A172 (cell line): ENCODE measurements at regions not wholly inside any gene's neighbourhood (a gene's known extent, or its start where the extent isn't known, plus 50 kb on each side); places are given as distances from the start of the nearest gene placed in this dataset.
"Not testable (repeated sequence)": the region's sequence is repeated elsewhere in the genome, so short reads cannot be mapped to it uniquely, and the experiment has no call there.

Experiments used
- DNase-seq: peaks from one replicate; pipeline ENCODE4 v3.0.0-alpha.2; 2015; ENCODE audit warnings: low spot score

DNA sequence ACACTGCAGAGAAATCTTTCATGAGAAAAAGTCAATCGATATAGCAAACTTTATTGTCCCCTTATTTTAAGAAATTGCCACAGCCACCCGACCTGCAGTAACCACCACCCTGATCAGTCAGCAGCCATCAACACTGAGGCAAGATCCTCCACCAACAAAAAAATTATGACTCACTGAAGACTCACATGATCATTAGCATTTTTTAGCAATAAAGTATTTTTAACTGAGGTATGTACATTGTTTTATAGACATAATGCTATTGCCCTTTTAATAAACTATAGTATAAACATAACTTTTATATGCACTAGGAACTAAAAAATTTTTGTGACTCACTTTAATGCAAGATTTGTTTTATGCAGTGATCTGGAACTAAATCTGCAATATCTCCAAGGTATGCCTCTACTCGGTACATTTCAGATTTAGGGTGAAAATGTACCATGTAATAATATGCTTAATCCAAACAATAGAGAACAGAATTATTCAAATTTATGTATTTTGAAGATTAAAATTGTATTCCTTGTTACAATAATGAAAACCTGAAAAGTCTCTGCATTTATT lies 79.2 kb upstream of the CEP126 start:
- no peak for DNase-seq

DNA sequence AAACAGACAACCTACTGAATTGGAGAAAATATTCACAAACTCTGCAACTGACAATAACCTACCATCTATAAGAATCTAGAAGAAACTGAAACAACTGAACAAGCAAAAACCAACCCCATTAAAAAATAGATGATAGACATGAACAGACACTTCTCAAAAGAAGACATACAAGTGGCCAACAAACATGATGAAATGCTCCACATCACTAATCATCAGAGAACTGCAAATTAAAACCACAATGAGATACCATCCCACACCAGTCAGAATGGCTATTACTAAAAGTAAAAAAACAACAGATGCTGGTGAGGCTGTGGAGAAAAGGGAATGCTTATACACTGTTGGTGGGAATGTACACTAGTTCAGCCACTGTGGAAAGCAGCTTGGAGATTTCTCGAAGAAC lies 84.3 kb upstream of the CEP126 start:
- not testable (repeated sequence) for DNase-seq

DNA sequence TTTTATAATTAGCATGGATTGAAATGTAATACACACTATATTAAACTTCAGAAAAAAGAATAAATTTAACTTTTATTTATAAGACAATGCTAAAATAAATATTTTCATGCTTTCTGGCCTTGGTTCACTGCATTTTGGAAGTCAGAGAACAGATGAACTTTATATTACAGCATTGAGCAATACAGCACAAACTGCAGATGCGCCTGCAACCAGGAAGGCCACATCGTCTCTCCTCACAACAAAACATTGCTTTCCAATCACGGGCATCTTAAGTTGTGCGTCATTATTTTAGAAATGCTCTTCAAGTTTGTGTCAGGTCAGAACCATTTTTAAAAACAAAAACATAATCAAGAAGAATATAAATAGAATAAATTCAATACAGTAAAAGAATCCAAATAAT lies 89.3 kb upstream of the CEP126 start:
- no peak for DNase-seq

DNA sequence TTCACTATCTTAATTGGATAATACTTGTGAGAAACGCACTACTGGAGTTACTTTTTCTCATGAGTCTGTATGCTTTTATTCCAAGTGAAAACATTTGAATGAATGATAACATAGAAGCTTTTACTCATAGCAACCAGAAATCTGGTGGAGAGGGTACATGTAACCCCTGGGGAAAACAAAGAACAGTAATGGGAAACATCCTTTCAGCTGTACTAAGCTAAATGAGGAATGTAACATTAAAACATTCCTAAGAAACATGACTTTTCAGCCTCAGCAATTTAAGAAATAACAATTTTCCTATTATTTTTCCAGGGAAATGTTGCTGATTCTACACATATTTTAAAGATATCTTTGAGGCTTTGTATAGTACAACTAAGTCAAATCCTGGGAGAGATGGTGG lies 97.2 kb upstream of the CEP126 start:
- DNase-seq: no peak

DNA sequence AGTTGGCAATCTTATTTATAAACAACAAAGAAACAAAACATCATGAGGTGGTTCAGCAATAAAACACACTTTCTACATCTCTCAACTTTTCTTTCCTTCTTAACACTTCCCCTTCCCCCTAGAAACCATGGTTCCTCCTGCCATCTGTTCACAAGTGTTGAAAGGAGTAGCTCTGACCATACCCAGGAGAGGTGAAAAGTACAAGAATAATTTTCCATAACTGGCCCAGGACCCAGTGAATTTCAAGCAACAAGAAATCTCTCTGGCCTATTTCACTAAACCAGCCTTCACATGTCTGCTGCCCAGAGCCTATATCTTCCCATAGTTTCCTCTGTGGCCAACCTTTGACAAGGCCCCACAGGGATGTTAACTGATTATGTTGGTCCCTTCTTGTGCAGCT lies 98.2 kb upstream of the CEP126 start:
- no peak for DNase-seq

DNA sequence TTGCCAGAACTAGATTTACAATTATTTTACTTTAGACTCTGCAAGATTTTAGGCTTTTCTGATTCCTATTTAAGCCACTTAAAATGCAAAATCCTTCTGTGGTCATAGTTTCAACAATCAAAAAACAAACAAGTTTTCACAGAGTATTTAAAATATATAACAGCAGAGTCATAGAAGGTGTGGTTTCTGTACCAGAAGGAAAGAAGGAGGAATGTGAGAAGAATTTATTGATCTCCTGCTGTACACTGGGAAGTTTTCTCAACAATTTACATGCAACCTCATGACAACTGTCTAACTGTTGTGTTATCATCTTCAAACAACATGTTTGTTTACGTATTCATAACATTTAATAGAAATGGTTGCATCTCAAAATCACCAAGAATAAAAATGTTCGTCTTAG lies 102.3 kb upstream of the CEP126 start:
- DNase-seq: no peak

DNA sequence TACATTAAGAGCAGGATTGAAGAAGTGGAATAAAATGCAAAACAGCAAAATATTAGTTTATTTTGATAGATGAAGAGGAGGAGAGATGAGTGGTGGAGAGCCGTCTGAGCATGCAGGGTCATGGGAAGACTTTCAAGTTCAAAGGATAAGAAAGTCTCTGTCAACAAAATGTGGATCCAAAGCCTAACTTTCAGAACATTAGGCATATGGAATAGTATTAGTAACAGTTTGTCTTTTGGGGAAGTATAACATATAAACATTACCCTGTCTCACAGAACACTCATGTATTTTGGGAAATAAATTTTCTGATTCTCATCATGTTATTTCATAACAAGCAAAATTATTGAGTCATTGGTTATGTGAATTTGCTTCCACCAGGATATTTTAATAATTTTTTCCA lies 104.3 kb upstream of the CEP126 start:
- no peak for DNase-seq

DNA sequence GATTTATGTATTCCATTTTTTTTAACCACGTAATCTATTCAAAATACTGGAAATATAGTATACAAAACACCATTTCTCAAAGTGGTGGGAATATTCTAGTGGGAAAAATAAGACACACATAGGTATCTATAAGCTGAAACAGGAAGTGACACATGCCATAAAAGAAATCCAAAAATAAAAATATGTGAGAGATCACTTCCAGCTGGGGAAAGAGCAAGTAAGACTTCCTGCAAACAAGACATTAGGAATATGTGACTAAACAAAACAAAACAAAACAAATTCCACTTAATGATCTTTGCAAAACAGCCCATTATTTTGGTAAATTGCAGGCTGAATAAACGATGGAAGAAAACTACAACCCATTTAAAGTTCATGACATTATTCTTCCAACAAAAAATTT lies 107.3 kb upstream of the CEP126 start:
- DNase-seq: no peak

DNA sequence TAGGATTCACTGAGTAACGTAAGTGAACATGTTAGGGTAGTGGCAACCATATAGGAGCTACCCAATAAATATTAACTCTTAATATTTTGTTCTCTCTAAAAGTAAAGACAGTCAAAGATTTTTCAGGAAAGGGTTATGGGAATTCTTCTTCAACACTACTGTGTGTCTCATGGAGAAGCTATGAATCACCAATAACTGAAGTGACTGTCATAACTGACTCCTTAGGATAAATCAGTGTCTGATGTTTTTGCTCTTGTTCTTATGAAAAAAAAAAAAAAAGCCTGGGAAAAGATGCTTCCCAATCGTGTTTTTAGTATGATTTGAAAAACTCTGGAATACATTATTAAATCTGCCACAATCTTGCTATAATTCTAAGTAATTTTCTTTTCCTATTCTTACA lies 111.2 kb upstream of the CEP126 start:
- DNase-seq: no peak

DNA sequence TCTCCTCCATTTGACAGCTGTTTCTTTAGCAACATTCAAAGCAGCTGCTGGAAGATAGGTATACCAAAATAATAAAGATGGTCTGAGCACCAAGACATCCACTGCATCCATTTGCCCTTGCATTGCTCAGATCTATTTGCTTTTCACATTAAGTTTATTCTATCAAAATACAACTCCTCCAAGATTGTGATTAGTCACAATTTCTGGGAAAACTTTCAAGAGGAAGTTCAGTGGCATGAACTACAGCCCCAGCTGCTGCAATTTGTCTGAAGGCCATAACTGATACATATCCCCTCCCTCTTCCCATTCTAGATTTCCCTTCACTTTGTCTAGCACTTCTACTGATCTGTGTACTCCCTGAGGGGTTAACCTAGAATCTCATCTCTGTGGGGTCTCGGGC lies 117.5 kb upstream of the CEP126 start:
- no peak for DNase-seq

DNA sequence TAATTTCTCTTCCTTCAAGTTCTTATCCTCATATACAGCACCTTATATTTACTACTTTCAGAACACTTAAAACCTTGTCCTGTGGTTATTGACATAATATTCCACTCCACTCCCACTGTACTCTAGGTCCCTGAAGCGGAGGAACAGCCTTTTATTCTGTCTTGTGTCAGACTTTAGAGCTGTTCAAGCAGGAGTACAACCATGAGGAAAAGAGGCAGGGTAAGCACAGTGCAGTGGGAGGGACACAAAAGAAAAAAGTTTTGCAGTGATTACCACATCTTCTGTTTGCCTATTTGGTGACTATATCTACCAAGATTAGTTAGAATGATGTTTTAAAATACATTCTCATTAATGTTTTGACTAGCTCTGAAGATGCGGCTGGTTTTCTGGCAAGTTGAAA lies 122.0 kb upstream of the CEP126 start:
- DNase-seq: no peak

DNA sequence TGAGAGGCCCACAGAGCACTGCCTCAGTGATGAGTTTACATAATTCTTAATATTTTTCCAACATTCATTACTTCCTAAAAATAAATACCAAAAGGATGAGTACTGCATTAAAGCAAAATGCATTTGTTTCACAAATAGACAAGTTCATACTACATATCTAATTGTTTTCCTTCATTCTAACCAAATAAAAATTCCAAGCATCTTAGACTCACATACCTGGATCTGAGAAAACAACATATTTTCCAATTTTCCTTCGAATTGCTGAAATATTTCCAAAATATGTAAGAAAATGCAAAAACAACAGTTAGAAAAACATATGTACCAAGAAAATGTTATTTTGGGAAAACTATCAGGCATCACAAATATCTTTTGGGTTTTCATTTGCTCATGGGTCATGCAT lies 127.9 kb upstream of the CEP126 start:
- no peak for DNase-seq

DNA sequence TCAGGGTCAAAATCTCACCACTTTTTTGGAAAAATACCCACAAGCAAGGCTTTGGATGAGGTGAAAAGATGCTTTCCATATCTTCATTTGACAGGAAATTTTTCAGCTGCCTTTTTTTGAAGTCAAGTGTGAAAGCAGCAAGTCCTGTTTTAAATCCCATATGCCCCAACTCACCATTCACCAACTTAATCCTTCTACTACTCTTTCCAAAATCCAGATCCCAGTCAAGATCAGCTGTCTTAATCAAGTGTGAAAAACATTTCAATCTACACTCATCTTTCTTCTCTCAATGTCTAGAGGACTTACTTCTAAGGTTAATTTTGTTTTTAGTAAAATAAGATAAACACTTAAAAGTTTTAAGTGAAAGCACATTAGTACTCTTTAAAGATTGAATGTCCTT lies 128.4 kb upstream of the CEP126 start:
- no peak for DNase-seq

DNA sequence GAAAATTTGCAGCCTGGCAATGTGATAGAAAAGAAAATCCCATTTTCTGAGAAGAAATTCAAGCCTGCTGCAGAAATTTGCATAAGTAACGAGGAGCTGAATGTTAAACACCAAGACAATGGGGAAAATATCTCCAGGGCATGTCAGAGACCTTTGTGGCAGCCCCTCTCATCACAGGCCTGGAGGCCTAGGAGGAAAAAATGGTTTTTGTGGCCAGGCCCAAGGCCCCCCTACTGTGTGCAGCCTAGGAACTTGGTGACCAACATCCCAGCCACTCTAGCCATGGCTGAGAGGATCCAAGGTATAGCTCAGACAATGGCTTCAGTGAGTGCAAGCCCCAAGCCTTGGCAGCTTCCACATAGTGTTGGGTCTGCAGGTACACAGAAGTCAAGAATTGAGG lies 135.6 kb upstream of the CEP126 start:
- DNase-seq: not testable (repeated sequence)

DNA sequence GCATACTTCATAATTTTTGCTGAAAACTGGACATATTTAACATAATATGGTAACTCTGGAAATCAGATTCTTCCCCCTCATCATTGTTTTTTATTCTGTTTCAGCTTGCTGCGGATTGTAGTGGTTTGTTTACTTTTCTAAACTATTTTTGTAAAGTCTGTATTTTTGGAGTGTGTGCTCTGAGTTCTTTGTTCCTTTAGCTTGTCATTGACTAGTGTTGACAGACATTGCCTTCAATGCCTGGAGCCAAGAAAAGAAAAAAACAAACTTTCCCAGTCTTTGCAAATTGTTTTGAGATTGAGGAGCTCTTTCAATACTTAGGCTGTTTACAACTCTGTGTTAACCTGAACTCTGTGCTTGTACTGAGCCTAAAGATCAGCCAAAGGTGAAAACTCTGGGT lies 137.3 kb upstream of the CEP126 start:
- DNase-seq: no peak

DNA sequence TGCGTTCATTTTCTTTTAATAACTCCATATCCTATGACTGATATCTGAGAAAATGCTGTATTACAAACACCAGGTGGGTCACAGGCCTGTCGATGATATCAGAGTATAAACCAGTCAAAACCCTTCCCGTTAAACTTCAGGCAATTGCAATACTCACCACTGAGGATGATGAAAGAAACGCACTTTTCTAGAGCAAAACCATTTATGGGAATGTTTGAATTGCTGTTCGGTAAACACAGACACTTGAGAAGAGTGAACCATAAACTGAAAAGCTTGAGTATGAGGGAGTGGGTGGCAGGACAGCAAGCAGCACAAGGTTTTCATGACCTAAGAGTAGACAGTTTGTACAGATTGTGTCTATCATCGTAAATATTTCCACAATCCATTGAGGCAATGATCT lies 139.8 kb upstream of the CEP126 start:
- DNase-seq: no peak

DNA sequence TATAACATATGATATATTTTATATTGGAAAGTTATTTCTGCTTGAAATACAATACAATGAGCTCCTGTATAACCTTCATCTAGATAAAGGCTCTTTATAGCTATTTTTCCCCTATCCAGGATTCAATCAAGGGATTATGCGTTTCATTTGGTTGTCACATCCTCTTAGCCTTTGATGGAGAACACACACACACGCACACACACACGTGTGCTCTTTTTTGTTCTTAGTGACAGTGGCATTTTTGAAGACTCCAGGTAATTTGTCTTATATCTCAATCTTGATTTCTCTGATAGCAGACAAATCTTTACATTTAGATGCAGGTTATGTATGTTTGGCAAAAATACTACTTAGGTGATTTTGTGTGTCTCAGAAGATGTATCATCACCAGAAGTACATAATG lies 144.2 kb upstream of the CEP126 start:
- no peak for DNase-seq

DNA sequence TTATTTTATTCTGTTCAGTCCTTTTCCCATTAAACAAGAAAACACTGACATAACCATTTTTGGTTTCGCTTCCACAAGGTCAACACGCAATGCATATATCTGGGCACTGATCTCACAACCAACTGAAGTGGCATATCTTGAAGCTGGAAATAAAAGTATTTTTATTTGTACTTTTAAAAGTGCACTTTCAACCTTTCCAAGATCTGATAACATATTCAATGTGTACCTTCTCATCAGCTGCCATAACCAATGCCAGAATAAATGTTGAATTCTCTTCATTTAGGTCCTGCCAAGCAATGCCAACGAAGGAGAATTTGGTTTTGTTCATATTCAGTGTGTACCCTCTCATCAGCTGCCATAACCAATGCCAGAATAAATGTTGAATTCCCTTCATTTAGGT lies 148.9 kb upstream of the CEP126 start:
- no peak for DNase-seq

DNA sequence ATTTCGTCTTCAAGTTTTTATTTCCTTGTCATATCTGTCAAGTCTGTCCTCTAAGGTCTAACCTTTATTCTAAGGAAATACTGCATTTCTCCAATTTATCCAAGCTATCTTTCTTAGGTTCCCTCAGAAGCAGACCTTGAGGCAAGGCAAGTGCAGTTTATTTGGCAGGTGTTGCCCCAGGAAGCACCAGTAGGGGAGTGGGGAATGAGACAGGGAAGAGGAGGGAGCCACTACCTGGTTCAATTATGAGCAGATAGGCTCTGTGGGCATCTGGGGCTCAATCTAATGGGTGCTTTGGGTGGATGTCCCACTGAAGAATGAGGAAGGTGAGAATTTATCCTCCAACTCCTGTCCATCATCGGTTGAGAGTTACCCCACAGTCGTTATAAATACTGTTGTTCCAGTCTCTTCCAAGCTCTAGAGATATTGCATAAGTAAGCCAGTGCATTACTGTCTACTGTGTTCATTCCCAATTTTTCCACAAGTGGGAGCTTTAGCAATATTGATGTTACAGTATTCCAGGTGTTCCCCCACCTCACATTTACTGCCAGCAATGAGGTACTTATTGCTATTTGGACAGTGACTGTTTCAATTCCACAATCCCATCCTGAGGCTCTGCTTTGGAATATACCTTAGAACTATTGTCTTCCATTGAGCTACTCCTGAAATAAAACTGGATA lies 154.9 kb upstream of the CEP126 start:
- DNase-seq: peak; percentile 1

DNA sequence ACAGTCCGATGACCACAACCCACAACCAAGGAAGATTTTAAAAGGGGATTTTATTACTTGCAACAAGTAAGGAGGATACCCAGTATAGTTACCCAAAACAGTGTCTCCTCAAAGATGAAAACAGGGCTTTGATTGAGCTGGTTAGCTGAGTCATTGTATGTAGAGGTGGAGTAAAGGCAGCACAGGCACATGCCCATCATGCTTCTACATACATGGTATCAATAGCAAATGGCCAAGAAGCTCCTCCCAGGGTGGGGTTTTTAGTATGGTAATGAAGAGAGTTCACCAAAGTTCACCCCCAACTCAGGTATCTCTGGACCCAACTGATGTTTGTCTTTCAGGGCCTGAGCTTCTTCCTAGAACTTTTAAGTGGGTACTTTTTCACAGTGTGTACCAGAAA lies 157.1 kb upstream of the CEP126 start:
- no peak for DNase-seq

DNA sequence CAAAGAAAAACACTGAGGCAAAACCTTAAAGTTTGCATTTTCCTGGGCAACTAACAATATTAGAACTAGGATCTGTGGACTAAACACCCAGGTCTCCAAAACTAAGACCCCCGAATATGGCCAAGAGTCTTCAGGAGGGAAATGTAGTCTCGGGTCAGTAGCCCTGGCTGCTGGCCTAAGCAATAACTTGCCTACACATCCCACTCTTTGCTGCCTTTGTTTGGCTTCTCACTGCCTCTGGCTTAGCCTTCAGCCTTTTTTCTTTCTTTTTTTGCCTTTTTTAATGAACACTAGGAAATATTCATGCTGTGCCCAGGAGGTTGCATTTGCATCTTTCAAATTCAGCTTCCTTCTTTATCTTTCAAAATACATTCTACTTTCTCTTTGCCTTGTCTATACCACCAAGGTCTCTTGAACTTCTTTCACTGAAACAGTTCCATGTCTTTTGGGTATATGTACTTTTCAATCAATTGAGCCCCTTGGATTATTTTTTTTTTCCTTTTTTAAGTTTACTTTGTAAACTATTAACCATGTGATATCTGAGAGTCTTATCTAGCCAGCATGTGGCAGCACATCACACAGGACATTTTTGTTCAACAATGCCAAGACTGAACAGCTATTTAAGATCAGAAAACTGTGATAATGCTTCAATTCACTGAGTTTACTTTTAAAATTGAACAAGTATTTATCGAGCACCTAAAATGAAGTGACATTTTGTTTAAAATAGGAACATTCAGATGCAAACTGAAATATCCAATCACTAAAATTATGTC lies 165.0 kb upstream of the TRPC6 start:
- DNase-seq: no peak

DNA sequence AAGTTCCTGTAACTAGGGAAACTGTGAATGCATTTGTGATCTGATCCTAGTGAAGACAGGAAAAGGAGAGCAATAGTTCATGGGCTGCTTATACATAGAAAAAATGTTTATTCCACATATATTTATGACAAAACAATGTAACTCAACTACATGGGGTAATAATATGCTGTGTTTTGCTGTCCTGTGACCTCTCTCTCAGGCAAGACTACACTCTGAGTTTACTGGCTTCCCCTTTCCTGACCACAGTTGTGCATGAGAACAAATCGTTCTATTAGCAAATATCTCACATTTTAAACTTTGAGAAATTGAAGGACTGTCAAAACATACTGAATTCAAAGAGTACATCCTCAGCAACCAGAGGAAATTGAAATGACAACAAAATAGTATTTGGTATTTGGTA lies 161.9 kb upstream of the TRPC6 start:
- DNase-seq: no peak

DNA sequence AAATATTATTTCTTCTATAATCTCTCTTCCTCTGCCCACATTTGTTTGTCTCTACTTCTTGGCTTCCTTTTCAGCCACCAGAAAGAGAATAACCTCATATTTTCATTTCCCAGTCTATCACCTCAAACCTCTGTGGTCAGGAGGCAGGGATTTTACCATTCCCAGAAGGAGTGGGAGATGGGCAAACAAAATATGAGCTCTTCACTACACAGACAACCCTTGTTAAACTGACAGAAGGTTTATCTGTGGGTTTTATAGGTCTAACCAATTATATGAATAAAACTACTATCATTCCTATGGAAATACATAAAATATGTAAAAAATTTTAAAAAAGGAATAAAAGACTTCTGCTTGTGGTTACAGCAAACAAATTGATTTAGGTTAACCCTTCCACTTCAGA lies 160.0 kb upstream of the TRPC6 start:
- no peak for DNase-seq
